Renal cortical epithelial cell (primary cell): ENCODE measurements at regions not wholly inside any gene's neighbourhood (a gene's known extent, or its start where the extent isn't known, plus 50 kb on each side); places are given as distances from the start of the nearest gene placed in this dataset.

Experiments used
- DNase-seq: peaks from one replicate; pipeline ENCODE4 v3.0.0-alpha.2; 2011; ENCODE audit warnings: low read depth

DNA sequence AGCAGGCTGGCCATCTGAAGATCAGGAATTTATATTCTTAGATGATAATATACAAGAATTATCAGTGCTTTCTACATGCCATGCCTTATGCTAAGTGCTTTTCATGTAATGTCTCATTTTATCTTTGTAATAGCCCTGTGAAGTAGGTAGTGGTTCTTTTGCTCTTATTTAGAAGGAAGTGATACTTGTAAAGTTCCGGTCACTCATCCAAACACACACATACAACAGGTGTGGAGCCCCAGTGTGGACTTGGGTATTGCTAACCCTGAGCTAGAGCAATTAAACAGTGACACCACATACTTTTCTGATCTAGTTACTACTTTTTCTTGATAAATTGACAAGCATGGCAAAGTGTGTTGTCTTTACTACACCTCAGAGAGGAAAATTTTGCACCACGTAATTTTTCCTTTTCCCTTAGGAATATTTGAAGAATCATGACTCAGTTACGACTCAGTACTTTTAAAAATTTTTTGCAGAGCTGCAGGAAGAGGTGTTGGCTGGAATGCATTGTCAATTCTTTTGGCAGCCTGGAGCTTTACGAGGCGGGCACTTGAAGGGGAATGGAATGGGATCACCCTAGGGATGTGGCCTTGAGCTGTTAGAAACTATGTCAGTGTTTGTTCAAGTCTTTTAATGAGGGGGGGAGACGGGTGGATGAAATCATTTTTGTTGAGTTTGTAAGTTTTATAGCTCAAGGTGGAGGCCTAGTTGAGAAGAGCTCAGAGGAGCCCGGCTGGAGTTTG lies 212.5 kb upstream of the CELF2 start:
- peak; percentile 74 for DNase-seq

GRCh38 chr10:10807106-10807505 lies 210.6 kb upstream of the CELF2 start:
- DNase-seq: no peak

DNA sequence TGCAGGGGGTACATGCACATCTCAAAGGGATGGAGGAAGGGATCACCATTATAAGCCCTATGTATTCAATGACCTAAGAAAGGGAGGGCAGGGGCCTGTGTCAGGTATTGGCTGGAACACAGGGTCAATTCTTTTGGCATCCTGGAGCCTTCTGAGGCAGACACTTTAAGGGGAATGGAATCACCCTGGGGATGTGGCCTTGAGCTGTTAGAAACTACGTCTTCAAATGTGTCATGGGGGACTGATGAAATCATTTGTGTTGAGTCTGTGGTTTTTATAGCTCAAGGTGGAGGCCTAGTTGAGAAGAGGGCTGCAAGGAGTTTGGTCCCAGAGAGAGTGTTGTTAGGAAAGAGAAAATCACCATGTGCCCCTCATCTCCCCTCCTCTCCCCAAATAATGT lies 206.1 kb upstream of the CELF2 start:
- no peak for DNase-seq

DNA sequence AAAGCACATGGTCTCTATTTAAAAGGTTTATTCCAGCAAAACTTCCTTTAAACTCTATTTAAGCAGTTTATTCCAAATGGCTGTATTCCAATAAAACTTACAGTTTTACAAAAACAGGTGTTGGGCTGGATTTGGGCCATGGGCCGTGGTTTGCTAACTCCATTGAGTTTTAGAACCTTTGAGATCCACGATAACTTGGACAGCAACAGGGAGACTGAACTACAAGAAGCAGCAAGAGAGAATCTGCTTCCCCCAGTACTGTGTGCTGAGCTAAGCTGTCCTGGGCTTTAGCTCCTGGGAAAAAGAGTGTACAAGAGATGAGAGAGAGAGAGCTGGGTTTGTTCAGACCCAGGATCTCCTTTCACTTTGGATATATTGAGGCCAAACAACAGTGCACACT lies 204.0 kb upstream of the CELF2 start:
- no peak for DNase-seq

DNA sequence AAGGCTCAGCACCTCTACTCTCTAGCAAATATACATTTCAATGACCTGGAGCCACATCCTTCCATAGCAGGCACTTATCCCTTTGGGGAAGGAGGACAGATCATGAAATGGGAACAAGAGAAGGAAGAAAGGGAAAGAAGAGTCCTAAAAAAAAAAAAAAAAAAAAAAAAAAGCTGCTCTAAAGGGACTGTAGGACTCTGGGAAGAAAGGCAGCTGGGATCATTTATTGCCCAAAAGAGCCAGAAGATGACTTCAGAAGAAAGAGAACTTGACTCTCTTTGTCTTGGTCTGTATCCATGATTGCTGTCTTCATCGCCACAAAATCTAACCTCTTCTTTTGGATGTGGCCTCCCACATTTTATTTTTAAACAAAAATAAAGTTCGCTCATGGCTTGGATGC lies 203.6 kb upstream of the CELF2 start:
- DNase-seq: no peak

GRCh38 chr10:10816447-10816846 lies 201.2 kb upstream of the CELF2 start:
- no peak for DNase-seq

DNA sequence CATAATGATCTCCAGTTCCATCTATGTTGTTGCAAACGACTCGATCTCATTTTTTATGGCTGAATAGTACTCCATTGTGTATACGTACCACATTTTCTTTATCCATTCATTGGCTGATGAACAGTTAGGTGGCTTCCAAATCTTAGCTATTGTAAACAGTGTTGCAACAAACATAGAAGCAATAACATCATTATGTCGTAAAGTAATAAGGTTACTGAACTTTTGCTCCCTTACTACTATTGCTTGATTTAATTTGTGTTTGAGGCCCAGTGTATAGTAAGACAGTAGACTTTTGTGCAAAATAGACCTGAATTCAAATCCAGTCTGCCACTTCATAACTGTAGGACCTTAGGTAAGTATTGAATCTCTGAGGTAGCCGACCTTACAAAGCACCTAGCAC lies 200.1 kb upstream of the CELF2 start:
- DNase-seq: no peak

GRCh38 chr10:10818082-10818481 lies 199.6 kb upstream of the CELF2 start:
- no peak for DNase-seq

- DNase-seq: no peak
Observed at GRCh38 chr10:10819206-10819856, 198.3 kb upstream of the CELF2 start.

- DNase-seq: no peak
Observed at GRCh38 chr10:10821926-10822325, 195.7 kb upstream of the CELF2 start.

- peak; percentile 33 for DNase-seq
Observed at GRCh38 chr10:10824591-10825148, 193.0 kb upstream of the CELF2 start.

GRCh38 chr10:10826125-10826524 lies 191.5 kb upstream of the CELF2 start:
- DNase-seq: peak; percentile 94

DNA sequence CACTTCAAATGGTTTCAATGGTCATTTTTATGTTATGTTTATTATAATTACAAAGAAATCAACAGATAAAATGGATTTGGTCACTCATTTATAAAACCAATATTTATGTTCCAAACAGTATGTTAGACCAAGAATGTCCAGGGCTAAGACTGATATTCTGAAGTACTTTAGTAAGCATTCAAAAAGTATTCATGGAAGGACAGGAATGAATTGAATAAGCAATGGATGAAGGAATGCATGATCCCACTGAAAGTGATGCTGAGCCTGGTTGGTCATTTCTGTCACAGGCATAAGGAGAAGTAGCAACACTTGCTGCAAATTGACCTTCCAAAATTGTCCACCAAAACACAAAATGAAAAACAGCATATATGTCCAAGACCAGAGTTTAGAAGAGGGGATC lies 189.0 kb upstream of the CELF2 start:
- no peak for DNase-seq

DNA sequence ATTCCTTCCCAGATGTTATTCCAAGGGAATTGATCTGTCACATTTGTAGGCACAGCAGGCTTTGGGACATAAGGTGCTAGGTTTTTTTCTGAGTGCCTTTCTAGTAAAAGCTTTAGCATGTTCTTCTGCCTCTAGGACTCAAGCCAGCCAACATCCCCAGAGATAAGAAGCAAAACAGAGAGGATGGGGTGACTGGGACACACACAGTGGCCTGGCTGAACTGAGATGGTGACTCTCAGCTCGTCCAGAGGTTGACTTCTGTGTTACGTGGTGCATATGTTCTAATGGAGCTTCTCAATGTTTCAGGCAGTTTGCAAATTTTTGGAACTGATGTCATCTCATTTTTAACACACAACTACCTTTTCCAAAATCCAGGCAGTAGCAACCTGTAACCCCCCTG lies 188.1 kb upstream of the CELF2 start:
- DNase-seq: no peak

GRCh38 chr10:10830293-10830986 lies 187.2 kb upstream of the CELF2 start:
- peak; percentile 86 for DNase-seq

DNA sequence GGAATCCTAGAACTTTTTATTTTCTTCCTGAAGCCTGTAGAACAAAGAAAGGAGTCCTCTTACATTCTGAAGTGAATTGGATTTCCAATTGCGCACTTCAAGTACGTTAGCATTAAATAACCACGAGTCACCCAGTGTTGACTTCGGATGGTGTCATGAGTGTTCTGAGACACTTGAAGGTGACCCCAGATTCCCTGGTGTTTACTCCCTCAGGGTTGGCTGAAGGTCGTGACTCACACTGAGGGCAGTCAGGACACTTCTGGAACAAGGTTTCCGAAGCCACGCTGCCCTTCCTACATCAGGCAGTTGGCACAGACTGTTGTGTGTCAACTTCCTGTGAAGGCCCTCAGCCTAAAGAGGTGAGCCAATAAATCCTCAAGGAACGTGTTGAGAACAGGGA lies 186.6 kb upstream of the CELF2 start:
- peak; percentile 86 for DNase-seq

- DNase-seq: no peak
Observed at GRCh38 chr10:10833955-10834354, 183.7 kb upstream of the CELF2 start.

- no peak for DNase-seq
Observed at GRCh38 chr10:10844251-10844650, 173.4 kb upstream of the CELF2 start.

DNA sequence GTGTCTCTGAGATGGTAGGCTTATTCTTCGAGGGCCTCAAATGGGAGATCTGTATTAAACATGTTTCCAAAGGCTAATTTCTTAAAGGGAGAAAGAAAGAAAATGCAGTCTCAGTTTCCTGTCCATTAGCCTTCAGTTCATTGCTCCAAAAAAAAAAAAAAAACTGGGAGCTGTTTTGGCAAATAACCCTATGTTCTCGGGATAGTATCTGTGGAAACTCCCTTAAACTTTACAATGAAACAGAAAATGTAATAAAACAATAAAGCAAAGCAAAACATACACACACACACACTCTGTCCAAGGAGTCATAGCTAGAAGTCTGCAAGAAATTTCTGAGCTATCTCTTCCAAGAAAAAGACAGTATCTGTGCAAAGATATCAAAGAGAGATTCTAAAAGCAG lies 172.5 kb upstream of the CELF2 start:
- DNase-seq: no peak

GRCh38 chr10:10845826-10846503 lies 171.7 kb upstream of the CELF2 start:
- no peak for DNase-seq

DNA sequence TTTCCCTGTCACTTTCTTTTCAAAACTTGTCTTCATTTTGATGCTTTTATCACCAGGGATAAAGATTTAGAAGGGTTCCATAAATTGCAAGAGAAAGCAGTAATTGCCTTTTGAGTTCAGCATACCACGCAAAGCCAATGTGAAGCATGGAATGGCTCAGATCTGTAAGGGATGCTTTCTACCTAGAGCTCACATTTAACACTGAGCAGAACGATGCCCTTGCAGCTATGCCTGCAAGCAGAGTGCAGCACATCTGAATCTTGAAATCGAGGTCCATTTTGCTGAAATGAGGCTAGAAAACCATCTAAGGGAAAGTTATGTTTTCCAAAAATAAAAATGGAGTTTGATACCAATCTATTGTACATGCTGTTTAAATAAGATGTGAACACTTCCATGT lies 171.2 kb upstream of the CELF2 start:
- no peak for DNase-seq

DNA sequence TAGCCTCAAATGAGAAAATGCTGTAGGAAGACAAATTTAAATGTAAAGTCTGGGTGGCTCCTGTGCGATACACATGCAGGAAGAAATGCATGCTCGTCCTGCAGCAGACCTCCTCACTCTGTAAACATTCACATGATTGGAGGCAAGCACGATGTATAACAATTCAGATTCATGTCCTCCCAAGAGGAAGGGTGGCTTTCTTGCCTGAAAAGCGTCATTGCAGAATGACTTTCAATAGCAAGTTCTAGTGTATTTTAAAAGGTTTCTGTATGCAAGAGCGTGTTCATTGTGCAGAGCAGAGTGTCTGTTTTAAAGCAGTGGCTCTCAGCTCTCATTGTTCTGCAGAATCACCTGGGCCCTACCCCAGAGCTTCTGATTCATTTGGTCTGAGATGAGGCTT lies 170.3 kb upstream of the CELF2 start:
- DNase-seq: no peak
